ENCODE measurements at regions not wholly inside any gene's neighbourhood (a gene's known extent, or its start where the extent isn't known, plus 50 kb on each side); places are given as distances from the start of the nearest gene placed in this dataset.

DNA sequence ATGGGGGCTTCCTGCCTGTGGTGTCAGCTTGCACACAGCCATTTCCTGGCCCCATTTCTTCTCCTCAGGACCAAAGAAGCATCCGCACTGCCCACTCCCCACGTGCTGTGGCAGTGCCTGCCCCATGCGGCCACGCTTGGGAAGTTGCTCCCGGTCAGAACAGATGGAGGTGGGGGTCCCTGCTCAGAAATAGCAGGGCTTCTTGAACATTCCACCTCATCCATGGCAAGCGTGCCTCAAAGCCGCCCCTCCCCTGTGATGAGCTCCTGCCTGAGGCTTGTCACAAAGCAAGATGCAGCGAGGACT lies 238.2 kb downstream of the SYK start:
- no peaks in the 10 kb centered on the region for H4K20me1 ChIP-seq (replicated peaks; ENCODE audit: control insufficient read depth, extremely low read depth, insufficient read depth, low read length)
- dilution Hi-C loops (cut with MboI; ENCODE audit: extremely low pct_ligation_motif_present, low sequenced_read_pairs) = no loop called here
- CTCF ChIA-PET = no interaction called here
- no peaks in the 10 kb centered on the region for H3K27me3 ChIP-seq (ENCODE audit: control insufficient read depth in 2 of 2, insufficient read depth in 2 of 2, low read length in 2 of 2)
- POLR2A ChIA-PET = no interaction called here
- H2AFZ ChIP-seq (ENCODE audit: low read depth, low read length) = no peak overlapping the region
- no peaks in the 10 kb centered on the region for H3K36me3 ChIP-seq (ENCODE audit: control insufficient read depth in 2 of 2, extremely low read depth in 1 of 2, insufficient read depth in 2 of 2, low read length in 2 of 2)
- FAIRE-seq (no peak), DNase-seq (ENCODE audit: low read depth, low spot score) (no peak)
- no peaks in the 10 kb centered on the region for H3K9me3 ChIP-seq (replicated peaks; ENCODE audit: control insufficient read depth, insufficient read depth, low read length)
- no peak overlapping the region for H3K4me3 ChIP-seq (replicated peaks in 1 of 3; ENCODE audit: insufficient read depth in 1 of 3, low read depth in 1 of 3, low read length in 3 of 3)
- H3K27ac ChIP-seq (ENCODE audit: insufficient read depth, low read depth, low read length) = no peak overlapping the region
- TF ChIP-seq FOS (IDR thresholded peaks at IDR 0.05; ENCODE audit: borderline replicate concordance, insufficient read depth, low read length) (no peak), POLR2A (IDR thresholded peaks at IDR 0.05; ENCODE audit: low read depth, low read length) (no peak), GATA2 (IDR thresholded peaks at IDR 0.05; ENCODE audit: insufficient read depth, insufficient read length, low read depth, low read length) (no peak), JUN (IDR thresholded peaks at IDR 0.05; ENCODE audit: borderline replicate concordance, insufficient read depth, insufficient read length, low read depth) (no peak), POLR2AphosphoS5 (IDR thresholded peaks at IDR 0.05; ENCODE audit: insufficient read depth, low read depth, low read length) (no peak), EZH2 (IDR thresholded peaks at IDR 0.05; ENCODE audit: borderline replicate concordance, low read depth, low read length, severe bottlenecking) (no peak), MYC (IDR thresholded peaks at IDR 0.05; ENCODE audit: low read depth, low read length) (no peak)
- TF ChIP-seq, protein P1, sequence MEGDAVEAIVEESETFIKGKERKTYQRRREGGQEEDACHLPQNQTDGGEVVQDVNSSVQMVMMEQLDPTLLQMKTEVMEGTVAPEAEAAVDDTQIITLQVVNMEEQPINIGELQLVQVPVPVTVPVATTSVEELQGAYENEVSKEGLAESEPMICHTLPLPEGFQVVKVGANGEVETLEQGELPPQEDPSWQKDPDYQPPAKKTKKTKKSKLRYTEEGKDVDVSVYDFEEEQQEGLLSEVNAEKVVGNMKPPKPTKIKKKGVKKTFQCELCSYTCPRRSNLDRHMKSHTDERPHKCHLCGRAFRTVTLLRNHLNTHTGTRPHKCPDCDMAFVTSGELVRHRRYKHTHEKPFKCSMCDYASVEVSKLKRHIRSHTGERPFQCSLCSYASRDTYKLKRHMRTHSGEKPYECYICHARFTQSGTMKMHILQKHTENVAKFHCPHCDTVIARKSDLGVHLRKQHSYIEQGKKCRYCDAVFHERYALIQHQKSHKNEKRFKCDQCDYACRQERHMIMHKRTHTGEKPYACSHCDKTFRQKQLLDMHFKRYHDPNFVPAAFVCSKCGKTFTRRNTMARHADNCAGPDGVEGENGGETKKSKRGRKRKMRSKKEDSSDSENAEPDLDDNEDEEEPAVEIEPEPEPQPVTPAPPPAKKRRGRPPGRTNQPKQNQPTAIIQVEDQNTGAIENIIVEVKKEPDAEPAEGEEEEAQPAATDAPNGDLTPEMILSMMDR (IDR thresholded peaks at IDR 0.05; ENCODE audit: extremely low read depth in 1 of 2, insufficient read depth in 1 of 2, low read depth in 1 of 2, low read length in 2 of 2) = no peak
- TF ChIP-seq, protein P2, sequence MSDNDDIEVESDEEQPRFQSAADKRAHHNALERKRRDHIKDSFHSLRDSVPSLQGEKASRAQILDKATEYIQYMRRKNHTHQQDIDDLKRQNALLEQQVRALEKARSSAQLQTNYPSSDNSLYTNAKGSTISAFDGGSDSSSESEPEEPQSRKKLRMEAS (IDR thresholded peaks at IDR 0.05; ENCODE audit: insufficient read depth, insufficient read length) = no peak
- H3K9ac ChIP-seq (replicated peaks; ENCODE audit: extremely low read depth, insufficient read depth, low read length) = no peak overlapping the region
- no peaks in the 10 kb centered on the region for H3K9me1 ChIP-seq (replicated peaks; ENCODE audit: control insufficient read depth, extremely low read depth, insufficient read depth, low read length)
- no peaks in the 10 kb centered on the region for H3K79me2 ChIP-seq (ENCODE audit: control insufficient read depth, insufficient read depth, low read length)
- H3K4me1 ChIP-seq (ENCODE audit: control insufficient read depth, extremely low read depth, insufficient read depth, low read length) = peaks cover 17% of the 10 kb centered on the region
- intact Hi-C loops (cut with micrococcal nuclease) = loop anchor here (5.0 kb wide), 2 partner anchors 48 to 263 kb away; no protein-coding TSS in a partner anchor
- no peak overlapping the region for H3K4me2 ChIP-seq (ENCODE audit: insufficient read depth, low read length)
- no TSS peak for BruUV-seq (replicated peaks)
